Dedifferentiated amniotic fluid mesenchymal stem cell (primary cell): ENCODE measurements at regions not wholly inside any gene's neighbourhood (a gene's known extent, or its start where the extent isn't known, plus 50 kb on each side); places are given as distances from the start of the nearest gene placed in this dataset.

Source experiments
- DNase-seq: peaks from one replicate; pipeline ENCODE4 v3.0.0-alpha.2; 2016; ENCODE audit errors: extremely low spot score

DNA sequence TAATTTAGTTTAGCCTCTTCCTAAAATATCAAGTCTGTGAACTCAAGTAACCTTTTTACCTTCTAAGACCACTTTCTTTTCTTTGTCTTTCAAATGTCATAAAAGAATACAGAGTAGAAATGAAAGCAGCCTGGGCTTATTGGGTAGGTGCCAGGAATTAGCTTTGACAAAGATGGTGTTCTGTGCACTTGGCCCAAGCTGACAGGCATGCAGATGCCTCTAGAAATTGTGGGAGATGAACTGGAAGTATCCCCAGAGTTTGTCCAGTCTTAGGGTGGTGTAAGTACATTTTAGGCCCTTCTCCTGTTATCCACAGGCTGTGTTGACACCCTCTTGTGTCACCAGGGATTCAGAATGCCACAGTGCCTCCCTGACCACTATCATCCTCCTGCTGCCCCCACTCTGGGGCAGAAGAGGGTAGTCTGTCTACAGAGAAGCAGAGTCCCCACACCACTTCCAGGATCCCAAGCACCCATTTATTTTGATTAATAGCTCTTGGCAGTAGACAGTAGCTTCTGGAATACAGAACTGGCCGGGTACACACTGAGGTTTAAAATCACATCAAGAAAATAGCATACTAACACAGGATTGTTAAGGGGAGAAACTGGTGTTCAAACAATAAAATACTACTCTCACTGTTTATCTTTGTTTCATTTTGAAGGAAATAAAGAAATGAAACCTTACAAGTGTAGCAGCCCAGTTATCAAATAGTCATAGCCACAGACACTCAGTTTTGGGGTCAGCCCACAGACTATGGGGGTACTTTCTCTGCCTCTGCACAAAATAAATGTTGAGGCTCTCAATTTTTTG lies 343.2 kb downstream of the KCNRG start:
- no peak for DNase-seq

DNA sequence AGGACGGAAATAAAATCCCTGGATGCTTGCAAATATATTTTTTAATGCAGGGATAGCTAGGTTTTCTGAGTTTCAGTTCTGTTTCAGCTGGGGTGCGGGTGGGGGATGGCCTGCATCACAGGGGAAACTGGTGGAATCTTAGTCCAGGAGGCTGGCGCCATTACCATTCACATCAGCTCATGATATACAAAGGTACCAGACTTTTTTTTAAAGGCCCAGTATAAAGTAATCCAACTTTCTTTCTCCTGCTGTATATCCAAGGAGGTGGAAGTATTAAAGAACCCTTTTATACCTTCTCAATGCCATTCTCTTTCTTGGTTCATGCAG lies 343.8 kb downstream of the KCNRG start:
- DNase-seq = no peak

DNA sequence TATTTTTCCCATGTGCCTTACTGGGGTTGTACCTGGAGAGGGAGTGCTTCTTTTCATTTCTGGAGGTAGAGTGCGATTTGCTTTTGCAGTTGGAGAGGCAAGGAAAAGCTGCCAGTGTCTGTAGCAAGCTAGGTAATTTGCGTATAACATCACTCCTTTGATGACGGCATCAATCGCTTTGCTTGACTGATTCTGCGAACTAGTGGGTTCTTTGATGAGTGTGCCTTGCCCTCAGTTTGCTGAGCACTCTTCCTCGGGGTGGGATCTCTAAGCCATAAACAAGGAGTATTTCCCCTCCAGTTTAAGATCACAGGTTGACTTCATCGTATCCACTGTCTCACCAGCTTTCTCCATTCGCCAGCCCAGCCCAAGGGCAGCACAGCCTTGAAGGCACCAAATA lies 344.5 kb downstream of the KCNRG start:
- DNase-seq = no peak

DNA sequence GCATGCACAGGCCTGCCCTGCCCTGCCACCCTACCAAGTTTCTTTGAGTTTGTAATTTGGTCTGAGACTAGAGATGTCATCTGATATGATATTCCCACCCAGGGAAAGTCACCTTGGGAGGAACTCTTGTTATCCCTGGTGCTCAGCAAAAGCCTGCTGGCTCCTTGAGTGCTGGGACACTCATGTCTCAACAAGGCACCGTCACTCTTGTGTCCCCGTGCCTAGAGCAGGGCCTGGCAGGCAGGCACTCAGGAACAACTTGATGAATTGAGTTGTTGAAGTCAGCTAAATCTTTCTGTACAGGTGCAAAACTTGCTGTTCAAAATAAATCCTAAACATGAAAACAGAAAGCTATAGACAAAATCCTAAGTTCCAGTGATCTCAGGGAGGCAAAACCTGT lies 345.4 kb downstream of the KCNRG start:
- no peak for DNase-seq

DNA sequence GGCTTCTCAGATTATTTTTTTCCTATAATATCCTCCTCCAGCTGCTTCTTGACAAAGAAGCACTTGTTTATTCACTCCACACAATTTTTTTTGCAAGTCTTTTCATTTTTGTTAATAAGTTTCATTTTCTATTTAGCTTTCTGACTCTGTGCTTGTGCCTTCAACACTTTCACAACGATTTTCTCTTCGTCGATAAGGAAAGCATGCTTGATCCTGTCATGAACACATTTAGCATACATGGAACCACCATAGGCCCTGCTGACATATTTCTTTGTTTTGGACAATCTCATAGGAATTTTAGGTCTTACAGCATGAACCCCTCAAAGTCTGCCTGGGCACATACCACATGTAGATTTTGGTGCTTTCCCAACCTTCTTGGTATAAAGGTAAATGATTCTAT lies 346.0 kb downstream of the KCNRG start:
- no peak for DNase-seq

DNA sequence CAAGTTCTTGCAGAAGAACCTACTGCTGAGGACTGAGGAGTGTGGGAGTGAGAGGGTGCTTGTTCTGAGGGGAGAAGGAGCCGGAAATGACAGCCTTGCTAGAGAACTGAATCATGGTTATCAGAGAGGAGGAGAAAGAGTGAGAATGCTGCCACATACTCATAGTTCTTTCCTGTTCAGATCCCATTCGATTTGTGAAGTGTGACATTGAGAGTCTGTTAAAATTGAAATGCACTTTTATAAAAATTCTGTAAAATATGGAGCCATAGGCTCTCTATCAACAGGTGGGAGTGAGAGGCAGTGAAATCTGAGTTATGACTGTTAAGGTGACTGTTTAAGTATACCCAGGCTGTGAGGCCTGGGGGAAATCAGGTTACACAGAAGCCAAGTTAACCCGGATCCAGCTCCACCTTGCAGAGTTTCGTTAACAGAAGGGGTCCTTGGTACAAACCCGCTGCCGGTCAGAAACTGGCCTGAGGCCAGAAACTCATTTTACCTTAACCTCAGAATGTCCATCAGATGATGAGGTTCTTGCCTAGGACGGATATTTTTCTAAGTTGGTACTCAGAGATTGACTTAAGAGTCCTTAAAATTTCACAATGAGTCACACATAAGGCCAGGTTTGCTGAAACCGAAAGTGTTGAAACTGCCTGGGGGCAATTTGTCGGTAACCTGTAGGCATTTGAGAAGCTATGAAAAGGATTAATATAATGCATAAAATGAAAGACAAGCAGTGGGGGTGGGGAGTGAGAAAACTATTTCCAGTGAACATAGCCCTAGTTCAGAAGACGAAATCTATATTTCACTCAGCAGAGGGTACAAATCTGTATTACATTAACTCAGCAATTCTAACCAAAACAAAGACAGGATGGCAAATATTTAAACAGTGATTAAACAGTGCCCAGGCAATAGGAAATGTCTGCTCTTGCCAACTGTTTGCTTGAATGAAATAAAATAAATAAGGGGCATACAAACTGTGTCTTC lies 350.5 kb downstream of the KCNRG start:
- no peak for DNase-seq

DNA sequence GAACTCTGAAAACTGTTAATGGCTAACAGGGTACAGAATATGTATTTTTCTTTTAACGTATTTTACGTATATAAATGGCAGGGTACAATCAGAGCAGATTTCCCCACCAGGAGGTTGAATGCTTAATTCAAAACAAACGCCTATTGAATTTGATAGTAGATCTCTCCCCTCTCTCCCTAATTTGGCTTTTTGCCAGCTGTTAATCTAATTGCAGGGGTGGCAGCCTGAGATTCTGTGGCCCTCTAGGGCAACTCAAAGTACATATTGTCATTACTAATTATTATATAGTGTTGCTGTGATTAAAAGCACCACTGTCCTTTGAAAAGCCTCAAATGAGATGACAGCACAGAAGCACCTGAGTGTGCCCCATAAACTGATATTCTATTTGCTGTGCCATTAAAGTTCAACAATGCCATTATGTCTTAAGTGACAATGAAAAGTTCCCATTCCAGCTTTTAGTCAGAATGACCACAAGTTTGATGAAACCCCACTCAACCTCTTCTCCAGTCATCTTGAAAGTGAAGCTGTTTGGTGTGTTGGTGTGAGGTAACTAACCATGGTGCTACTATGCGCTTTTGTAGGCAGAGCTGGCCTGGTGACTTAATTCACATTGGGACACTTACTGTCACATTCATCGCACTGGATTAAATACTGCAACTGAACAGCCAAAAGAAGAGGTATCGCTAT lies 351.4 kb downstream of the KCNRG start:
- no peak for DNase-seq

DNA sequence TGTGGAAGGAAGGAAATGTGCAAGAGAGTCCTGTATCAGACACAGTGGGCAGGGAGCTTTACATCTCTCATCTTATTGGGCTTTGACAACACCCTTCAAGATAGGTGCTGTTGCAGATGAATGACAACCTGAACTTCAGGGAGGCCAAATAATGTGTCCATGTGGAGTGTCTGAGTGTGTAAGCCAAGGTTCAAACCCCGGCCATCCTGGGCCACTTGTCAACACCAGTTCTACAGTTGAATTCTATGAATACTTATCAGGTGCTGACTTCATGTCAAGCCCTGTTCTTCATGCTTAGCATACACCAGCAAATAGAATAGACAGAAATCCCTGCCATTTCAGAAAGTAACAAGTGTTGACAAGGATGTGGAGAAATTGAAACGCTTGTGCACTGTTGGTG lies 354.4 kb downstream of the KCNRG start:
- DNase-seq = no peak

DNA sequence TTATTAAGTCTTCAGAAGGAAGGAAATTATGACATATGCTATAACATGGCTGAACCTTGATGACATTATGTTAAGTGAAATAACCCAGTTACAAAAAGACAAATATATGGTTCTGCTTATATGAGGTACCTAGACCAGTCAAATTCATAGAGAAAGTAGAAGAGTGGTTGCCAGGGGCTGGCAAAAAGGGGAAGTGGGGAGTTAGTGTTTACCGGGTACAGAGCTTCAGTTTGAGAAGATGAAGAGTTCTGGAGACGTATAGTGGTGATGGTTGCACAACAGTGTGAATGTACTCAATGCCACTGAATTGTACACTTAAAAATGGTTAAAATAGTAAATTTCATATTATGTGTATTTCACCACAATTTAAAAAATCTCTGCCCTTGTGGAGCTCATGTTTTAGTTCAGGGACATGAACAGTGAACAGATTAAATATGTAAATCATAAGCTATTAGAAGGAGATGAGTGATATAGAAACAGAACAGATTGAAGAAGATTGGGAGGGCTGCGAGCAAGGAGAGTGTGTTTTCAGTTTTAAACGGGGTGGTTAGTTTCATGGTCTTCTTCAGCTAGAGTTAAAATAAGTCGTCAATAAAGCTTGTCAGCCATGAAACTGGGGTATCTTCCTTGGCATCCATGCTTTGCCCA lies 355.2 kb downstream of the KCNRG start:
- no peak for DNase-seq

DNA sequence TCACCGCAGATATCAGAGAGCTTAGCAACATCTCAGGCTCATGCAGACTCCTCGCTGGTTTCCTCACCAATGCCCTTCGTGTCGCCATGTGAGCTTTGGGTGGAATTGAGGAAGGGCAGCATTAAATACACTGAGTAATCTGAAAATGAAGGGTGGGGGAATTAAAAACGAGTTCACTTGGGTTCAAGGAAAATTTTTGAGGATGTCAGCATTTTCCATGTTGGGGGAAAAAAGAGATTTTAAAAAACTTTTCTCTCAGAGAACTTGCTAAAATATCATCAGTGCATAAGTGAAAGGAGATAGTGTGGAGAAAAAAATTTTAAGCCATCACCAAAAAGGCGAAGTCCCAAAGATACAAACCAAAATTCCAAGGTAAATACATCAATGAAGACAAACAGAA lies 359.3 kb downstream of the KCNRG start:
- DNase-seq = no peak

DNA sequence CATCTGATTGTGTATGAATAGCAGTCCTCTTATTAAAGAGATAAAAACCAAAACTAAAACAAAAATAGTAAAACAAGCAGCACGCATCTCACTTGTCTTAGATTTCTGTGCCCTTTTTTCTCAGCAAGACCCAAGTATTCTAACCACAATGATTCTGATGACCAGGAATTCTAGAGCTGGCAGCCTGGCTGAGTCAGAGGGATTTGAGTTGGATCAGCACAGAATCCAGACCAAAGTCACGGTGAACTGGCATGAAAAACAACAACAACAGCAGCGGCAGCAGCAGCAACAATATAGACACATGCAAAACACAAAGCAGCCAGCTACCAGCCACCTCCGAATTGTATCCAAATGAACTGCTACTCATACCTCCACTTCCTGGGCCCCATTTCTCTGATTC lies 360.5 kb downstream of the KCNRG start:
- DNase-seq = peak; percentile 89

DNA sequence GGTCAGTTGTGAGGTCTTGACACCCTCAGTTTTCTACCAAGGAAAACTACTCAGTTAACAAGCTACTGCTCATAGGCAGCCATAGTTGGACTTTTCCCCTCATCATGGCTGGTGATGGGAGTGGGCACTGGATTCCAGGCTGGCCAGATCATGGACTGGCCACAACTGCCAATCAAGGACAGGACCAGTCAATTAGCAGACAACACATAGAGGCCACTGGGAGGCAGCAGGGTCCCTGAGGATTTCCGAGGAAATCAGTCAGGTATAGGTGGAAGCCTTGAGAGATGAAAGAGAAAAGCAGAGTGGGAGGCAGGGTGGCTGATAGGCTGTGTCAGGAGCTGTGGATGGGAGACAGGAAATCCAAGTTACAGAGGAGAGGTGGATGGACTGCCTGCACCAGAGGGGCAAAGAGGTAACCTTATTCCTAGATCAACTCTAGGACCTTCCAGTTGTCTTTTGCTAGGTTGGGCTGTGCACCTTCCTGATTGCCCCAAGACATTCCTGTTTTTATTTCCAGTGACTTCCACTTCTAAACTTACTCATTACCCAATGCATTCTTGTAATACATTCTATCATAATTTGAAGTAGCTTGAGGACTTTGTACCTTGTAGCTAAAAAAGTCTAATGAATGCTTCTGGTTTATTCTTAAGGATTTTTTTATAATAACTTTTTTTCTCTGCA lies 361.8 kb downstream of the KCNRG start:
- no peak for DNase-seq

DNA sequence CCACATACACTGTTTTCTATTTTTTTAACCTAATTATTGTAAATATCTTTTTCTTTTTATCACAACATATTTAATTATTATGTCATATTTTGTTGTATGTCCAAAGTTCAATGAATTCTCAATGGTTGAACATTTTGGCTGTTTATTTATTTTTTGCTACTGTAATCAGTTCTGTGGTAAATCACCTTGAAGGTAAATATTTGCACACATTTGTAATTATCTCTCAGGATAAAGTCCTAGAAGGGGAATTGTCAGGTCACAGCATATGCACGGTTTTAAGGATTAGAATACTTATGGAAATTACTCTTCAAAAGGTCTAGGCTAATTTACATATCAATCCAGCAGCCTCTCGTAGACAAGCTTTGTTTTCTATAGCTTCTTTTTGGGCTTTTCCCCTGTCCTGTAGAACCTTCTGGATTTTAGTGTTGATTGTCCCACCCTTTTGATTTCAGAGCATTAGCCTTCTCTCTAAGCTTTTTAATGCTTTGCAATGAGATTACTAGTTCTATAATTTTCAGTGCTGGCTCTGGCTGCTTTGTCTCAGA lies 362.6 kb downstream of the KCNRG start:
- DNase-seq = no peak

DNA sequence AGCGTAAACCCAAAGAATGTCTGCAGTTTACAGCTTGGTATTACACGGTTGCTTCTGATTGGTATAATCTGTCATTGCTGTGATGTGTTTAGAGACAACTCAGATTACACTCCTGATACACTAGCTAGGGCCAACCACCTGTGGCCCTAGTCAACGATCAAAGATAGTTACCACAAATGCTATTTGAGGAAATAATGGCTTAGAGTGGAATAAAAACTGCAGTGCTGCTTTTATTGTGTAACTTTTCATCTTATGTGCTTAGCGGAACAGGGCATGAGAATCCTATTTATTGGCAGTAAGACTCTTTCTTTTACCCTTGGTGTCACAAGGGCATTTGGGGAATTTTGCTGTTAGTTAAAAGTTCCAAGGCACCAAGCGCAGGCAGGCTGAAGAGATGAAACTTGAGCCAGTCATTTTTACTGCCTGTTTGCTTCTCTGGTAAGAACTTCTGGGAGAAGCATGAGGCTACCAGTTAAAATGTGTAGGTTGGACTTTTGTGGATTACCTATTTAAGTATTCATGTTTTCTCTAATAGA lies 363.3 kb downstream of the KCNRG start:
- no peak for DNase-seq

DNA sequence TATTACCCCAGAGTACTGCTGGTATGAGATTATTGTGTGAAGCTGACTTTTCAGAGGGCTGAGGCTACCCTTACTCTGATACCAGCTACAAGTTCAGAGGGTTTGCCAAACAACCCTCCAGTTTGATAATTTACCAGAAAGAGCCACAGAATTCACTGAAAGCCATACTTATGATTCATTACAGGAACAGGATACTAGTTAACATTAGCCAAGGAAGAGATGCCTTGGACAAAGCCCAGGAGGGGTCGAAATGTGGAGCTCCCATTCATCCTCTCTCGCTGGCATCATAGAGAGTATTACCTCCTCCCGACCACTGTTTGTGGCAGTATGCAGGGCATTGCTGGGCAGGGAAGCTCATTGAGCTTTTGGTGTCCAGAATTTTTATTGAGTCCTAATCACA lies 364.3 kb downstream of the KCNRG start:
- no peak for DNase-seq

DNA sequence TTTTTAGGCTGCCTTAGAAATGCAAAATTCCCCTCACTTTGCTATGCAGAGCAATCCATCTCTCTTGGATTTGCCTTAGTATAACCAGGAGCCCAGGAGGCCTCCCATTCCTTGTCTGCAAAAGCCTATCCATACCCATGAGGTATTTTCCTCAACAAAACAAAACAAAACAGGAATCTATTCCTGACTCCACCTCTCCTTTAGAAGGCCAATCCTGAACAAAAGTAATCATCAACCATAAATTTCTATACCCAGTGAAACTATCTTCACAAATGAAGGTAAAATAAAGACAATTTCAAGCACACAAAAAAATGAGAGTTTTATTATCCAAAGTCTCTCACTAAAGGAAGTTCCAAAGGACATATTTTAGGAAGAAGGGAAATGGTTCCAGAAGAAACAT lies 365.7 kb downstream of the KCNRG start:
- DNase-seq = no peak

DNA sequence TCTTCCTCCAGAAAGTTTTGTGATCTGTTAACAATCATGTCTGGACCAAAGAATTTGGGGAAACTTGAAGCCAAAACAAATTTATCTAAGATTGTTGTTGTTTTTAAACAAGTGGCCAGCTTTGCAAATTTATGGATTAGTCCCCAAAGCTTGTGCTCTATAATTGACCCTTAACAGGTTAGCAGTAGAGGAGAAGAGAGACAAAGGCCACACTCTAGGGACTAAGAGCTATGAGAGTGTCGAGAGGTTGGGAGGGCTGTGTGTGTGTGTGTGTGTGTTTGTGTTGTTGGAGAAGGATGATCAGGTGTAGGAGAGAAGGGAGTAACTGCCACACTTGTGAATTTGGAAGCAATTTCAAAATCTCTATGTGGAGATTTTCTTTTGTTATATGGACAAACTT lies 367.3 kb downstream of the KCNRG start:
- no peak for DNase-seq

DNA sequence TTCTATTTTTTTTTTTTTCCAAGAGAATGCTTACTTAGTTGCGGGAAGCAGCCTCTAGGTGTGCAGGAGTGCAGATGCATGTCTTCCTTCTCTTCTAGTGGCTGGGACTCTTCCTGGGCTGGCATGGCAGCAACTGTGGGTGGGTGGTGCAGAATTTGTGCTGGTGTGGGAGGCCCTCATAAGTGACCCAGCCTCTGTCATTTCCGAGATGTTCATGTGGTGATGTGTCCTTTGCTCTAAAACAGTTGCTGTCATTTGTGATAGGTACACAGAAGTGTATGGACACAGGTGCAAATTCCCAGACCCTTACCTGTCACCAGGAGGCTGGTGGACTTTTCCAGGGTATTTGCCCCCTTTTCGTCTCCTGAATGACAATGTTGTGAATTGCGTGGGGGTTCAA lies 367.7 kb downstream of the KCNRG start:
- DNase-seq = no peak

DNA sequence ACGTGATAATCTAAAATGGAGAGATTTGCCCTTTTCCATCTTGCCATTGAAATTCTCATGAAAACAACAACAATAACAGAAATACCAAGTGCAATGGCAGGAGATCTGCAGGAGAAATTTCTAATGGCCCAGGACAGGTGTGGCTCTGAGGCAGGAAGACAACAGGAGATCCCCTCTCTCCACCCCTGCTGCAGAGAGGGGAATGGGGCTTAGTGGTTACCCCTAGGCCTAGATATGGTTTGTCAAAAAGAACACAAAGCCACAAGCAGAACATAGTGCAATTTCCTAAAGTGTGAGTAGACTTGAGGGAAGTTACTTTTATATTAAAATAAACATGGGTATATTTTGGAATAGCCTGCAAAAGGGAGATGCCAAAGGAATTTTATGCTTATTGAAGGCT lies 369.5 kb downstream of the KCNRG start:
- DNase-seq = no peak

DNA sequence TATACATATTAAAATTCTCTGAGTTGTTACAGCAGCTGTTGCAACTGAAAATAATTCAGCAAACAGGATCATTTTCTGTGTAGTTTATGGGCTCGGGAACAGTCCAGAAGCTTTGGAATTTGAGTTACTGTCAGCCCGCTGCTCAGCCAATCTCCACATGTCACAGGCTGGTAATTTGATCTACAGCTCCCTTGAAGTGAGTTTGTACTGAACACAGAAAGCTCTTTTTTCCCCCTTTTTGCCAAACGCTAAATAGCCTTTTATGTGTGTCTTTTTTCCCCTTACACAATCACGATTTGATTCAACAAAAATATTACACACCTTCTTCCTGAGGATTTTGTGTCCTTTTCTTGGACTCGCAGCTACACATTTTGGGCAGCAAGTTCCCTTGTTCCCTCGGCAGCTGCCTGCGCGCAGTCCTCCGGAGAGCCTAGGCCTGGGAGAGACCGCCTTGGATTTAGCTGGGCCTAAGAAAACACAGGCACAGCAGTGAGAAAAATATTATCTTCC lies 371.4 kb downstream of the KCNRG start:
- DNase-seq = peak; percentile 77
